SIG-M5 treated with dmso at 0.1 percent for 504 hours (cell line): ENCODE measurements at regions not wholly inside any gene's neighbourhood (a gene's known extent, or its start where the extent isn't known, plus 50 kb on each side); places are given as distances from the start of the nearest gene placed in this dataset.
A peak's percentile ranks its signal among the peaks of the same experiment; 100 is the strongest.
"Not testable (repeated sequence)": the region's sequence is repeated elsewhere in the genome, so short reads cannot be mapped to it uniquely, and the experiment has no call there.

ENCODE experiments used
- DNase-seq: peaks from one replicate; lab custom pipeline; 2025; ENCODE audit not compliant: unreplicated experiment; lab: John Stamatoyannopoulos, UW

- no peak for DNase-seq
Observed at GRCh38 chr13:55560331-55560730, 1580.4 kb upstream of the PRR20A start.

- DNase-seq, result no peak
Observed at GRCh38 chr13:55563267-55563666, 1577.5 kb upstream of the PRR20A start.

- DNase-seq, result peak; percentile 89
Observed at GRCh38 chr13:55566334-55566733, 1574.4 kb upstream of the PRR20A start.

- DNase-seq, result no peak
Observed at GRCh38 chr13:55566779-55567178, 1573.9 kb upstream of the PRR20A start.

GRCh38 chr13:55567721-55568625 is 1572.7 kb upstream of the PRR20A start:
- DNase-seq, result no peak

- DNase-seq, result no peak
Observed at GRCh38 chr13:55569082-55569481, 1571.6 kb upstream of the PRR20A start.

GRCh38 chr13:55569514-55569913 is 1571.2 kb upstream of the PRR20A start:
- DNase-seq, result no peak

GRCh38 chr13:55570371-55570770 is 1570.3 kb upstream of the PRR20A start:
- DNase-seq, result no peak

GRCh38 chr13:55571237-55571867 is 1569.4 kb upstream of the PRR20A start:
- no peak for DNase-seq

GRCh38 chr13:55572408-55572807 is 1568.3 kb upstream of the PRR20A start:
- no peak for DNase-seq

GRCh38 chr13:55572862-55573261 is 1567.9 kb upstream of the PRR20A start:
- DNase-seq, result no peak

GRCh38 chr13:55573565-55573964 is 1567.2 kb upstream of the PRR20A start:
- no peak for DNase-seq

GRCh38 chr13:55576389-55576788 is 1564.3 kb upstream of the PRR20A start:
- no peak for DNase-seq

GRCh38 chr13:55577082-55577846 is 1563.5 kb upstream of the PRR20A start:
- no peak for DNase-seq

- no peak for DNase-seq
Observed at GRCh38 chr13:55577847-55578210, 1562.9 kb upstream of the PRR20A start.

GRCh38 chr13:55582294-55582693 is 1558.4 kb upstream of the PRR20A start:
- DNase-seq, result not testable (repeated sequence)

GRCh38 chr13:55583953-55584593 is 1556.6 kb upstream of the PRR20A start:
- DNase-seq, result no peak

- DNase-seq, result no peak
Observed at GRCh38 chr13:55602784-55603183, 1537.9 kb upstream of the PRR20A start.

GRCh38 chr13:55606045-55606665 is 1534.6 kb upstream of the PRR20A start:
- DNase-seq, result no peak

GRCh38 chr13:55613429-55614187 is 1527.1 kb upstream of the PRR20A start:
- DNase-seq, result no peak
